ENCODE measurements at regions not wholly inside any gene's neighbourhood (a gene's known extent, or its start where the extent isn't known, plus 50 kb on each side); places are given as distances from the start of the nearest gene placed in this dataset.

- TF ChIP-seq POLR2A (IDR thresholded peaks at IDR 0.05; ENCODE audit: insufficient read depth in 1 of 2, low read depth in 2 of 2, low read length in 2 of 2), result no peak
- no peak for TF ChIP-seq ZNF883 (CRISPR knock-in tag; IDR thresholded peaks at IDR 0.05; ENCODE audit: not compliant biosample characterization)
- TF ChIP-seq ZNF260 (CRISPR knock-in tag; IDR thresholded peaks at IDR 0.05; ENCODE audit: borderline replicate concordance, low read depth), result no peak
- TF ChIP-seq KLF9 (CRISPR knock-in tag; IDR thresholded peaks at IDR 0.05; ENCODE audit: low read depth), result no peak
Observed at GRCh38 chr1:80384083-80384830, 1377.7 kb upstream of the ADGRL4 start (continued).

- no peak overlapping the region for H3K4me2 ChIP-seq (ENCODE audit: low read depth, low read length)
- TF ChIP-seq ZBTB43 (CRISPR knock-in tag; conservative IDR thresholded peaks at IDR 0.05), result no peak
- no peak for TF ChIP-seq TBX2 (CRISPR knock-in tag; IDR thresholded peaks at IDR 0.05; ENCODE audit: borderline replicate concordance)
- TF ChIP-seq GABPA (IDR thresholded peaks at IDR 0.05; ENCODE audit: low read depth, low read length), result no peak
- TF ChIP-seq GABPA (CRISPR knock-in tag; IDR thresholded peaks at IDR 0.05; ENCODE audit: low read depth), result no peak
- no peak for TF ChIP-seq SNAPC2 (CRISPR knock-in tag; IDR thresholded peaks at IDR 0.05)
- no peak for TF ChIP-seq ONECUT2 (CRISPR knock-in tag; IDR thresholded peaks at IDR 0.05)
- no peak for TF ChIP-seq SP2 (CRISPR knock-in tag; IDR thresholded peaks at IDR 0.05)
- DNase-seq (ENCODE audit: low spot score) (no peak), ATAC-seq (no peak), FAIRE-seq (no peak)
- no peak overlapping the region for H2AFZ ChIP-seq (ENCODE audit: low read length)
- H3K4me1 ChIP-seq (ENCODE audit: insufficient read depth, low read length), result no peaks in the 10 kb centered on the region
- H3K9me3 ChIP-seq (ENCODE audit: low read length), result peaks cover 65% of the 10 kb centered on the region
- no TSS peak for BruUV-seq (replicated peaks)
- intact Hi-C loops (cut with micrococcal nuclease; ENCODE audit: unreplicated experiment) (no loop called here), in situ Hi-C loops (cut with HindIII; ENCODE audit: extremely low pct_ligation_motif_present, low pct_unique_long_range_greater_than_20kb) (no loop called here)
- H3K27ac ChIP-seq (ENCODE audit: extremely low read length, insufficient read depth, low read length), result no peak overlapping the region
- ChIA-PET CTCF (ENCODE audit: low intra/inter-chr PET ratio, low total read pairs) (no interaction called here), POLR2A (no interaction called here)
- H3K79me2 ChIP-seq (ENCODE audit: insufficient read depth, low read length), result no peaks in the 10 kb centered on the region
- H4K20me1 ChIP-seq (ENCODE audit: insufficient read depth, low read length), result no peaks in the 10 kb centered on the region
- no peak overlapping the region for H3K9ac ChIP-seq (ENCODE audit: insufficient read depth, low read depth, low read length)
- no peak overlapping the region for H3K4me3 ChIP-seq (replicated peaks in 1 of 3; ENCODE audit: insufficient read depth in 1 of 3, low read depth in 2 of 3, low read length in 3 of 3)
- H3K27me3 ChIP-seq (ENCODE audit: control insufficient read depth in 1 of 2, insufficient read depth in 2 of 2, low read length in 2 of 2), result no peaks in the 10 kb centered on the region
- H3K36me3 ChIP-seq (replicated peaks in 1 of 2; ENCODE audit: control insufficient read depth in 1 of 2, insufficient read depth in 2 of 2, low read length in 2 of 2), result no peaks in the 10 kb centered on the region
Observed at GRCh38 chr1:80375662-80376061, 1369.1 kb upstream of the ADGRL4 start.

Measured in HepG2 (cell line).